ENCODE measurements at regions not wholly inside any gene's neighbourhood (a gene's known extent, or its start where the extent isn't known, plus 50 kb on each side); places are given as distances from the start of the nearest gene placed in this dataset.

- DNase-seq (ENCODE audit: low read depth) = no peak
These were observed 101.6 kb upstream of the DLX2 start for GRCh38 chr2:172204309-172204708.

- no peak for DNase-seq (ENCODE audit: low read depth)
These were observed 102.1 kb upstream of the DLX2 start for GRCh38 chr2:172204762-172205161.

GRCh38 chr2:172205292-172205691 is 102.6 kb upstream of the DLX2 start:
- DNase-seq (ENCODE audit: low read depth) = no peak

GRCh38 chr2:172207911-172208310 is 105.2 kb upstream of the DLX2 start:
- DNase-seq (ENCODE audit: low read depth) = no peak

GRCh38 chr2:172208791-172209325 is 106.2 kb upstream of the DLX2 start:
- DNase-seq (ENCODE audit: low read depth) = no peak

- DNase-seq (ENCODE audit: low read depth) = no peak
These were observed 107.9 kb upstream of the DLX2 start for GRCh38 chr2:172210599-172210998.

- DNase-seq (ENCODE audit: low read depth) = no peak
These were observed 108.8 kb upstream of the DLX2 start for GRCh38 chr2:172211512-172211911.

- no peak for DNase-seq (ENCODE audit: low read depth)
These were observed 110.6 kb upstream of the DLX2 start for GRCh38 chr2:172213116-172213860.

GRCh38 chr2:172214252-172214651 is 111.6 kb upstream of the DLX2 start:
- DNase-seq (ENCODE audit: low read depth) = no peak

GRCh38 chr2:172215172-172215935 is 112.7 kb upstream of the DLX2 start:
- DNase-seq (ENCODE audit: low read depth) = no peak

GRCh38 chr2:172215936-172216335 is 113.2 kb upstream of the DLX2 start:
- no peak for DNase-seq (ENCODE audit: low read depth)

- DNase-seq (ENCODE audit: low read depth) = no peak
These were observed 113.8 kb upstream of the DLX2 start for GRCh38 chr2:172216477-172216876.

GRCh38 chr2:172219201-172219600 is 116.5 kb upstream of the DLX2 start:
- DNase-seq (ENCODE audit: low read depth) = no peak

- no peak for DNase-seq (ENCODE audit: low read depth)
These were observed 117.4 kb upstream of the DLX2 start for GRCh38 chr2:172220121-172220520.

- no peak for DNase-seq (ENCODE audit: low read depth)
These were observed 120.9 kb upstream of the DLX2 start for GRCh38 chr2:172223601-172224054.

- DNase-seq (ENCODE audit: low read depth) = no peak
These were observed 123.1 kb upstream of the DLX2 start for GRCh38 chr2:172225786-172226185.

- no peak for DNase-seq (ENCODE audit: low read depth)
These were observed 123.8 kb upstream of the DLX2 start for GRCh38 chr2:172226244-172227061.

GRCh38 chr2:172227719-172228118 is 125.0 kb upstream of the DLX2 start:
- DNase-seq (ENCODE audit: low read depth) = no peak

GRCh38 chr2:172228177-172228808 is 125.6 kb upstream of the DLX2 start:
- no peak for DNase-seq (ENCODE audit: low read depth)

- DNase-seq (ENCODE audit: low read depth) = no peak
These were observed 126.4 kb upstream of the DLX2 start for GRCh38 chr2:172229125-172229524.

GRCh38 chr2:172230332-172230888 is 127.7 kb upstream of the DLX2 start:
- no peak for DNase-seq (ENCODE audit: low read depth)
